8988T (cell line): ENCODE measurements at regions not wholly inside any gene's neighbourhood (a gene's known extent, or its start where the extent isn't known, plus 50 kb on each side); places are given as distances from the start of the nearest gene placed in this dataset.

ENCODE experiments used
- DNase-seq: peaks from one replicate; pipeline ENCODE4 v3.0.0; 2011

DNA sequence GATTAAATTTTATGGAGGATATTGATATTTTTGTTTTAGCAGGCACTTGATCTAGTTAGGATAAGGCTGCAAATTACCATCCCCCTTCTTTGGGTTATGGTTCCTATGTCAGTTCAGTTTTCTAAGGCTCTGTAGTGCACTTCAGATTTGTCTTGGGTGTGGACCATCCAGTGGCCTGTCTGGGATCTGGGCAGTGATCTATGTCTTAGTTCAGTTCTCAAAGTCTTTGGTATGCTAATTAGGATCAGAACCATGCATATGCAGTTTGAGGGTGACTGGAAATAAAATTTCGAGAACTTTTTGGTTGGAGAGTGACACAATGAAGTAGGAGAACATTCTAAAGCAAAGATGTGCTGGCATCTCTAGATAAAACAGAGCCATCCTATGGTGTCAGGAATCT, 388.2 kb downstream of the MID1IP1 start:
- DNase-seq: no peak

DNA sequence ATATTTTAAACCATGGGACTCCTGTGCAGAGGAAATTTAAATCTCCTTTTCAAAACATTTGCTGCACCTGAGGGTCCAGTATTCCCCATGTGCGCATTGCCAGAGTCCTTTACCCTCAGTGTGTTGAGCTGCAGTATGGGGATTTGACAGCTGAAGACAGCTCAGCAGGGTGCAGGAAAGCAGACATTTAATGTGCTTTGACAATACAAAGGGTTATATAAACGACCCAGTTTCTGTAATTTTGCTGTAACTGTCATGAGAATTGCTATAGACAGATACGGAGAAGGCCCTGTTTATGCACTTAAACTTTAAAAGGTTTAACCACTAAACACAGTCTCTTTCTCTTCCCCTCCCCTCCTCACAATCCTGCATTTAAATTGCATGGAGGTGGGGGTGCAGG, 393.4 kb downstream of the MID1IP1 start:
- no peak for DNase-seq

DNA sequence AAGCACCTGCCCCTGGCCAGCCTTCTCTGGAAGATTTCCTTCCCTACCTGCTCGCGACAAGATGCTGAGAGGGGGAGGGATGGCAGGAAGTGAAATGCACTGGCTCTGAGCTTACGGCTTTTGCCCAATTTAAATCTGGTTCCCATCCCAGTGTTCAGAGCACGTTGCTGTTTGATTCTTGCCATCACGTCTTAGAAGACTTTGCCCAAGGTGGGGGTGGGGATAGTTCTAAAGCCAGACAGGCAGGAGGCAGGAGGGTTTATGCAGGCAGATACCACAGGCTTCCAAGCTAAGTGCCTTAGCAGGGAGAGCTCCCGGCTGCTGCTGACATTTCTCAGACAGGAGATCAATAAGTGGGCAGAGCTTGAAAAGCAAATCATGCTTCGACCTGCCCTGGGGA, 393.9 kb downstream of the MID1IP1 start:
- DNase-seq: no peak

DNA sequence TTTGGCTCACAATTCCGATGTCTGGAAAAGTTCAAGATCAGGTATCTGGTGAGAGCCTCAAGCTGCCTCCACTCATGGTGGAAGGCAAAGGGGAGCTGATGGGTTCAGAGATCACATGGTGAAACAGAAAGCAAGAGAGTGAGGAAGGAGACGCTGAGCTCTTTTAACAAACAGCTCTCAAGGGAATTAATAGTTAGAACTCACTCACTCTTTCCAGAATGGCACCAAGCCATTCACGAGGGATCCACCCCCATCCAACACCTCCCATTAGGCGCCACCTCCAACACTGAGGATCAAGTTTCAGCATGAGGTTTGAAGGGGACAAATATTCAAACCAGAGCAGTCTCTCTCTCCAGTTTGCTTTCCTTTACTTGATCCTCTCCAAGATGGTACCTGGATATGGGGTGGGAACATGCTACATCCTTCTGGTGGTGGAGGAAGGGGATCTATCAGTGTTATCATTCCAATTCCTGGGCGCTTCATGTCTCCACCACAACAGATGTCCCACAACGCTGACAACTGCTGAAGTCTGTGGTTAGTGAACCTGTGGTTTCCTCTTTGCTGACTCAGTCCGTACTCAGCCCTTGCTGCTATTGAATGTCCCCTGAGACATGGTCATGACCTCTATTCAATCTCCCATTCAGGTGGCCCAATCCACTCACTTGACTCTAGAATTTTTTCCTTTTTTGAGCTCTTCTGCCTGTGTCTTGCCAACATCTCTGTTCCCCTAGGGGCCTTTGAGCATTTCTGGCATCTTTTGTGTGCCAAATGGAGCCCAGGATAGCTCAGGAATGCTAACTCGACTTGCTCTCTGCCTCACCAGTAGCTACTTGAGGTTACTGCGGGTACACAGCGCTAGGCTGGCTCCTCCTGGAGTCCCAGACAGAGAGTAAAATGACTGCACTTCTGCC, 395.2 kb downstream of the MID1IP1 start:
- DNase-seq: no peak

DNA sequence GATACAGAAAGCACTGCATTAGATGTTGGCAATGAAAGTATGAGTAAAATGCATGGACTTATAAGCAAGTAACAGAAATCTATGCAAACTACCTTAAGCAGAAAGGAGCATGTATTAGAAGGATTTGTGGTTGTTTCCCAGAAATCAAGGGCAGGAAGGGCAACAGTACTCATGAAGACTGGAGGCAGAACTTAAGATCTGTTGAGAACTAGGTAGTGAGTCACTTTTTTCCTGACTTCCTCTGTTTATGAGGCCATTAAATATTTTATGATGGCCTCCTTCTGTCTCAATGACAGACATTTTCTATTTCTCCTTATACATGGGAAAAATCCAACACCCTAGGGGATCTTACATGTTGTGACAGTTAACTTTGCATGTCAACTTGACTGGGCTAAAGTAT, 398.2 kb downstream of the MID1IP1 start:
- DNase-seq: no peak

DNA sequence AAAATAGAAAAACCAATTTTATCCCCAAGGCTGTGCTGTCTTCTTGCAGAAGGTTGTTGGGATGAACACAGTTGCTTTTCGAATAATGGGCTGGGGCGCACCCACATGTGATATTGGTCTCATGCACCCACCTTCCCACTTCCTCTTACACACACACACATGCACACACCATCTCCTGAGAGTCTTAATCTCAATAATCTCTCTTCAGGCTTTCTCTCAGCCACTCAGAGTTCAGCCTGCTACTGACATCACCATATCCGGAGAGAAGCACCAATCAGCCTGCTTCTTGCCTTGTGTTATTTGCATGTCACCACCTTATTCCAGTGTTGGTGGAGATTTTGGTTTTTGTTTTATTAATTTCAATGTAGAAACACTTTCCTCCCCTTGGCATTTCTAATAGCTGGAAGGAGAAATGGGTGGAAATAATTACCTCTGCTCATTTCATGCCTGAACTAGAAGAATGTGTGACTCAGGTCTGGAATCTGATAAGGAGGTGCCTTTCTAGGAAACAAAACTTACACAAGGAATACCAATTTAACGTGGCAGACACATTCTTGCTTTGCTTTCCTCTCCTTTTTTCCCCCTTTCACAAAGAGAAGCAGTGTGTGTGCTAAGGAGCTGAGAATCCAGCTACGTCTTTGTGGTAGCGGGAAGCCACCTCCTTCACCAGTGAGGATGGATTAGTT, 400.2 kb downstream of the MID1IP1 start:
- DNase-seq: no peak

DNA sequence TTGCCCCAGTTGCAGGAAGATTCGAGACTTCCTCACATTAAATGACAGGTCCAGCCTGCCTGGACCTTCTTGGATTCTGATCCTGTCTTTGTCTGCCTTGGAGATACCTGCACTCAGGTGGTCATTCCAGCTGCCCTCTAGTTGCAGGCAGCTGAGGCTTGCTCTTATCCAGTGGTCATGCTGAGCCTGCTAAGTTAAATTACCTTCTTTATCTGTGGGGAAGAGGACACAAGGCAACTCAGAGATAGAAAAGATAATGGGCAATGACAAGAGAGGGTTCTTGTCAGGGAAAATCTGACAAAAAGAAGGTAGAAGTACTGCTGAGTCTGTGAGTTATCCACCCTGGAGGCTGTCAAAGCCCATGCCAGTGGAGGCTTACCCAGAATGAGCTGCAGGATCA, 401.4 kb downstream of the MID1IP1 start:
- DNase-seq: no peak

DNA sequence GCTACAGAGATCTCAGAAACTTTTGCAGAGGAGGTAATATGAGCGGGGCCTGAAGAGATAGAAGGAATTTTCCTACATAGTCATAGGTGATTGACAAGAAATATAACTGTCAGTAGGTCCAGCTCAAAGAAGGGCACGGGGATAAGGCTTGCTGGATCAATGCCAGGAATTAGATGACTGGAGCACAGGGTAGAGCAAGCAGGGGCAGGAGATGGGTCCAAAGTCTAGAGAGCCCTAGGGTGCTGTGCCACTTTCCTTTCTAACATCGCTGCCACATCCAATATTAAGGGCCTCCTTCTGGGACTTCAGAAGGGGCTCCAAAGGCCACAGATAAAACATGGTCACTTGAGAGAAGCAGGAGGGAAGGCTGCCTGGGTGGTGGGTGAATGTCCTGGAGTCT, 402.2 kb downstream of the MID1IP1 start:
- DNase-seq: no peak

DNA sequence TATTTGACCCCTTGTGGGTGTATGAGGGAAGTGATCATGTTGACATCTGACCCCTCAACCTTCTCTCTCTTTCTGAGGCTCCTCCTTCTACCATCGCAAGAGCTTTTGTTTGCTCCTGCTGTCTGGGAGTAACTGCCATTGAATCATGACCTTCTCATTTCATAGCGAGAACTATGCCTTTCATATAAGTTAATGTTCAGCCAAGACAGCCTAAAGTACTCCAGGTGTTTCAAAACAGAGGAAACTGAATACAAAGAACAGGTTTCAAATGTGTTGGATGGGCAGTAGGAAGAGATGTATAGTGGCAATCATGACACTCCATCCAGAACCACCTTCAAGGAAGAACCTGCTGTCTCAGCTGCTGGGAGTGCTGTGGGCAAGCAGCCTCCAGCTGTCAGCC, 403.1 kb downstream of the MID1IP1 start:
- no peak for DNase-seq

DNA sequence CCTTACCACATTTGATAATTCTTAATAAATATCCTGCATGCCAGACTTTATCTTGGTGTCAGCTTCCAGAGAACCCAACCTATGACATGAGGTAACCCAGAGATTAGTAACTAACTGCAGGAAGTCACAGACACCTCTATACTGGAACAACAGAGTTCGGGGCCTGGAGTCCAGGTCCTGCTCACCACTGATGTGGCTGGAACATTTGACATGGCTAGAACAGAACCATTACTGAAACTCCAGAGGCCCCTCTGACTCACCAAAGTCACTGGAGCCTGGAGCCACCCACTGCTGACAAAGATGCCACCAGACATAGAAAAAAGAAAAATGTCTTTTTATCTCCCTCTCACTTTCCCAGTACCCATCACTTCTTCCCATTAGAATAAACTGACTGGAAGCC, 403.7 kb downstream of the MID1IP1 start:
- no peak for DNase-seq

DNA sequence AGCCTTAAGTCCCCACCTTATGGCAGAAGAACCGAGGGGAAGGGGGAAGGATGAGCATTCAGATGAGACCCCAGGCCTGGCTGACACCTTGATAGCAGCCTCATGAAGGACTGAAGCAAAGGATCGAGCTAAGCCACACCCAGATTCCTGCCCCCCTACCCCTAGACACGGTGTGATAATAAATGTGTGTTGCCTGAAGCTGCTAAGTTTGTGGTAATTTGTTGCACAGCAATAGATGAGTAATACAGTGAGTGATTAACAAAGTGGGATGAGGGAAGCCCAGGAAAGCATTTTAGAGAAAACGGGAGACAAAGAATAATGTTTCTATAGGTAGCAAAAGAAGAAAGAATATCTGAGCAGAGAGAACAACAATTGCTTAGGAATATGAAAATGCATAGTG, 404.2 kb downstream of the MID1IP1 start:
- DNase-seq: no peak

DNA sequence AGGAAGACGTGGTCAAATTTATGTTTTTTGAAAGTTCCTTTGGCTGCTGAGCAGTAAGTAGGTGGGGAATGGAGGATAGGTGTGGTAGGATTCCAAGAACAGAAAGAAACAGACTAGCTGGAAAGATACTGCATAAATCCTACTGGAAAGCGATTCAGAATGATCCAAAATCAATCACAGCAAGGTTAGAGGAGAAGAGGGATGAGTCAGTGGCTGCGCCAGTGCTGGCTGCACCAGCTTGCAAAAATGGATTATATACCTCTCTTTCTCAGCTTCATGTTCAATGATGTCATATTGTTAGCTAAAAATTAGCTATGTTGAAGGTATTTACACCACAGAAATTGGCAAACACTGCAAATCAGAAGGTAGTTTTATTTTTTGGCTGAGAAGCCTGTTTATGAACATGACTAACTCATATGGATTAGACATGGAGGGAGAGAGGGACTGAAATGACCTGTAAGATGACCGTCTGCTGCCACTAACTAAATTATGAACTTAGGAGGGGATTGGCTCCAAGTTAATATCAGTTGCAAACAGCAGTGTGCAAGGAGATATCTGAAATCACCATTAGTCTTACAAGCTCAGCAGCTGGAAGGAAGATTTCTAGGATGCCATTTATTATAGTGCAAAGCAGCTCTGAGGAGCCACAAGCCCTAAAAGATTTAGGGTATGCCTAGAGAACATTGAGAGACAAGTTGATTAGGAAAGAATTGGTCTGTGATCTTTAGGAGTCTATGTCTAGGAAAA, 405.3 kb downstream of the MID1IP1 start:
- DNase-seq: no peak

DNA sequence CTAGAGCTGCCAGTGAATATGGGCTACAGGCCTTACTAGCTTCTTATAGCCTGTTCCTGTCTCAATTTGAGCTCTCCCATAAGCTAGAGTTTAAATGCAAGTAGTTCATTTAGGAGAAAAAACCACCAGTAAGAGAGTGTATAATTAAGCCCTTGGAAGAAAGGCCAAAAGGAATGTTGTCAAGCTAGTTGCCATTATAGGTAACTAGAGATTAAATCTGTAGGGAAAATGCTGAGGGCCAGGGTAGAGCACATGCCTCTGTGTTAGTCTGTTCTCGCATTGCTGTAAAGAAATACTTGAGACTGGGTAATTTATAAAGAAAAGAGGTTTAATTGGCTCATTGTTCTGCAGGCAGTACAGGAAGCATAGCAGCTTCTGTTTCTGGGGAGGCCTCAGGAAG, 410.2 kb downstream of the MID1IP1 start:
- no peak for DNase-seq

DNA sequence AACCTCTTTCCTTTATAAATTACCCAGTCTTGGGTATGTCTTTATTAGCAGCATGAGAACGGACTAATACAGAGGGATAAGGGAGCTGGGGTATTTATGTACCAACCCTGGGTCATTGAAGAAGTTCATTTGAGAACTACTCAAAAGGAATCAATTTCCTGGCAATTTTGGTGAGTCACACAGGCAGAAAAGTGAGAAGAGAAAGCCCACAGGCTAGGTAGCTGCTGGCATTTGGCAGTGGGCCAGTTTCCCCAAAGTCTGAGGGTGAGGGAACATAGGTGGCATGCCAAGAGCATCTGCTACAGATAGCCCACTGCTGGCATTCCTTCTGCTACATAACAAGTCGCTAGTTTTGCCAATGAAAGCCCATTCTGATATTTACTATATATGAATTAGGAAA, 411.2 kb downstream of the MID1IP1 start:
- DNase-seq: no peak

DNA sequence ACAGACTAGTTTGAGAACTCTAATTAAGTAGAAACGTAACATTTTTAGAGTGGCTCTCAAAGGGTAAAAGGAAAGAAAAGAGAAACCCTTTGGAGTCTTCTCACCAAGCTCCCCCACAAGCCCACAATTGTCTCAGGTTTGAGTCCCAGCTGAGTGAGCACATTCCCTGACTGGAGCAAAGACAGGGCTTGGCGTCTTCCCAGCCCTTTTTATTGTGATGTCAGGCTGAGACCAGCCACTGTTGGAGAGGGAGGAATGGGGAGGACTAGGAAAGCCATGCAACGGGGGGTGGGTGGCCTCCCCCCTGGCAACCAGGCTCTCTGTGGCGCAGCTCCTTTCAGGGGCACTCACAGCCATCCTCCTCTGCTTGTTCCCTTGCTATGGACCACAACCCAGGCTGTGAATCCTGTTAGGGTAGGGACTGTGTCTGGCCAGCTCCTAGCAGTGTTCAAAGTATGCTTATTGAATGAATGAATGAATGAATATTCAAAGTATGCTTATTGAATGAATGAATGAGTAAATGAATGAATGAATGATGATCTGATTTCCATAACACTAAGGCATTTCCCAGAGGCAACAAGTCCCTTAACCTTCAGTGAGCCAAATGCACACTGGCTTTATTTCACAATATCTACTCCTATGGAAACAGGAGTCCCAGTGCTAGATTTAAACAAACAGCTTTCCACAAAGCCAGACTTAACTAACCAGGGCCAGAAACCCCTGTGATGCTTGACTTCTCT, 413.3 kb downstream of the MID1IP1 start:
- no peak for DNase-seq

DNA sequence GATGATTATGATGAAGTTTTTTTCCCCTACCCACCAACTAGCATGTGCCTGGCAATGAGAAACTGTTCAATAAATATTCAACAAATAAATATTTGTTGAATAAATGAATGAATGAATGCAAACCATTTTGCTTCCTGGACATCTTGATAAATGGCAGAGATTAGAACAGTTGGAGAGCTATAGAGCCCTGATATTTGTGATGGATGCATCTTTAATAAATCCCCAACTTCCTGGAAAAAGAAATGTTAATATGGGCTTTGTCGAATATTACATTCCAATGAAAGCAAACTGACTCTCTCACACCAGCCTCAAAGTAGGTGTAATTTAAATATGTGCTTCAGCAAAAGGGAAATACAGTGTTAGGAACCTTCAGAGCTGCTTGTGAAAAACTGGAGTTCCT, 419.7 kb downstream of the MID1IP1 start:
- DNase-seq: no peak

DNA sequence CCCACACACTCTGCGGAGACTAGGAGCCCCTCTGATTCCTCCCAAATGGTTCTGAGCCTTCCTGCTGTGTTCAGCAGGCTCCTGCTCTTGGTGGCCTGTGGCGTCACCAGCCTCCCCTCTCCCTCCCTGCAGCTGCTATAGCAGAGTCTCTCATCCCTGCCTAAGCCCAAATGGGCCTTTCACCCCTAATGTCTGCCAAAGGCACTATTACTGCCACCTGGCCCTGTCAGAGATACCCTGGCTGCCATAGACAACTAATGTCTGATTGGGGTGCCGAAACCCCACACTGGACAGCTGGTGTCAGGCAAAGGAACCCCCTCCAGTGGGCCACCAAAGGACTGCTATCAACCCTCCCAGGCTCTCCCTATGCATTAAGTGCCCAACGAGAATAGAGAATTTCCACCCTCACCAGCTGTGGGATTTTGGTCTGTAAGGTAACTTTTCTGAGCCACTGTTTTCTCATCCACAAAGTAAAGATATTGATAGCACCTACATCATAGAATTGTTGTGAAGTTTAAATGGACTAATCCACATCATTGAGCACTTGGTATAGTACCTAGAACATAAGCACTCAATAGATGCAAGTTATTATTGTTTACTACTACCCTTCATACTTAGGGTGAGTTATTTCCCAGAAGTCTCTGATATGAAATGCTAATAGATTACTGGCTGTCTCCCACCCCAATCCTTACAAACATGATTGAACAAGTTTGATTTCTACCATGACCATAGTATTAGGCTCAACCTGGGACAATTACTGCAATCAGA, 421.3 kb downstream of the MID1IP1 start:
- DNase-seq: no peak

DNA sequence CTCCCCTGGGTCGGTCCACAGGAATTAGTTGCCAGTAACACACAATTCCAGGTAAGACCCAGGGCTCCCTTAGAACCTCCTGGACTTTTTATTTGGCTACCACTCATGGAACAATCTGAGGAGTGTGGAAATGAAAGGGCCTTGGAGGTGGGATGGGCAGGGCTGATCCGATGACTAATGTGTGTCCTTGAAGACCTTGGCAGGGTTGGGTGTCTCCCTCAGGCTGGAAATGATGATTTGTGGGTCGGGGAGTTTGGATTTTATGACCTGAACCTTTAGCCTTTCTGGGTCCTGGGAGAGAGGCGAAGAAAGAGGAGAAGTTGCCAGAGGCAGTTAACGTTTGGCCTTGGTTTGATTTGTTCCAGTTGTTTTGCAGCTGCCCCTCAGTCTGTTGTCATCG, 425.0 kb downstream of the MID1IP1 start:
- DNase-seq: no peak

DNA sequence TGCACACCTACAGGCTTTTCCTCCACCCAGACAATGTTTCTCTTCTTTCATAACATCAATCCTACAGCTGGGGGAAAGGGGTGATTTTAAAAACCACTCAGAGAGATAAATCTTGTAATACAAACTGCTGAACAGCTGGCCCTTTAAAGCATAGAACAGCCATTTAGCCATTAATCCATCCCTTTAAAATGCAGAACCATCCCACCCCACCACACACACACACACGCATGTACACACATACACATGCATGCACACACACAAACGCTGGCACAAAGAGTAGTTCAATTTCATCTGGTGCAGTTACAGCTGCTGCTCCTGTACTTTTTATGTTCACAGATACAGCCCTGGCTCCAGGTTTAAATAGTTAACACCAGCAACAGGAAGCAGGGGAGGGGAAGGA, 426.1 kb downstream of the MID1IP1 start:
- DNase-seq: no peak

DNA sequence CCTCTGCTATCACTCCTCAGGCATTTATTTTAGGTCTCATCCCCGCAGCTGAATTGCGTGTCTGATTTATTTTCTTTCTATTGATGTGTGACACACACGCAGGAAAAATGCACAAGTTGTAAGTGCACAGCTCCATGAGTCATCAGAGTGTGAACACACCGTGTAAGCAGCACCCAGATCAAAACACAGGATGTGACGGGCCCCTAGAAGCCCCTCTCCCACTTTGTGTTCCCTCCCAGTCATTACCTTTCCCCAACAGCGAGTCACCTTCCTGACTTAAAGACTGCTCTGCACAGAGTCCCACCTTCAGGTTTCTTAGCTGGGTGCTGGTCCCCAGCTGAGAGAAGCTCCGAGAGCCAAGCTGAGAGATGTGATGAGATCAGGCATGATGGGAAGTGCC, 436.7 kb downstream of the MID1IP1 start:
- no peak for DNase-seq

DNA sequence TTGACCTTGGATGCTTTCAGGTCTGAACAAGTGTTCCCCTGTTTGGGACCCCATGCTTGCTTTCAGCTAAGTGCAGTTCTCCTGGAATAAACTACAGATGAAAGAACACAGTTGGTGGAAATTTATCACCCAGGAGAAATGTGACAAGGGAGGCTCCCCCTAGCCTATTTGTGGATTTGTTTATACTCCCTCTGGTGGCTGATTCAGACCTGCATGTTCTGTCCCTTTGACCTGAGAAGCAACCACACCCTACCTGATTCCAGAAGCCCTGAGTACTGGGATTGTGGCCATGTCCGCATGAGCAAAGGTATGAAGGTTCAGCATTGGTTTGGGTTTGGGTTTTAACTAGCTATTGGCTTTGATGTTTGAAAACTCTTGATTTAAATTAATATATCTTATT, 440.9 kb downstream of the MID1IP1 start:
- no peak for DNase-seq

DNA sequence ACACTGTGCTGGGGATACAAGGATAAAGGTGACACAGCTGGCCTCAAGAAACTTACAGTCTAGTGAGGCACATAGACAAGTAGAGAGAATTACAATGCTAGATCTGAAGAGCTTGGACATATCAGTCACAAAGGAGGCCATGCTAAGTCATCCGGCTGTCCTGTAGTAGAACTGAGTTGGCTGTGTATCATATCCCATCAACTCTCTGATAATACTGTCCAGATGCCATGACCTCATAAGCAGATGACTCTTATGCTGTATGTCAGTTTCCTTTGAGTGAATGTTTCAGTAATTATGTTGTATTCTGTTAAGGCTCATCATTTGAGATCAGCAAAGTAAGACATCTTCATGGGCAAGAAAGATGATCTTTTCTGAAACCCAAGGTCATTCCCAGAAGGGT, 442.9 kb downstream of the MID1IP1 start:
- DNase-seq: no peak
